Ascending aorta (tissue), 2 donors: ENCODE measurements at regions not wholly inside any gene's neighbourhood (a gene's known extent, or its start where the extent isn't known, plus 50 kb on each side); places are given as distances from the start of the nearest gene placed in this dataset.

Source experiments
- DNase-seq, 2 donors: peaks; one replicate each; pipeline ENCODE4 v3.0.0-alpha.2; 2019; ENCODE audit warnings: low spot score in 2 of 2
- H3K27ac ChIP-seq, 2 donors: fragments of 200-600 bp; sonication (generic); one replicate each; pipeline ENCODE4 v1.5.1; 2016 to 2017; ENCODE audit warnings: mild to moderate bottlenecking in 1 of 2
- H3K27me3 ChIP-seq: fragments of 200-600 bp; sonication (generic); one replicate; pipeline ENCODE4 v1.5.1; 2017
- H3K36me3 ChIP-seq, 2 donors: fragments of 200-600 bp; sonication (generic); one replicate each; pipeline ENCODE4 v1.5.1; 2016
- H3K4me1 ChIP-seq, 2 donors: fragments of 200-600 bp; sonication (generic); one replicate each; pipeline ENCODE4 v1.5.1; 2016 to 2017; ENCODE audit warnings: mild to moderate bottlenecking in 1 of 2
- H3K4me3 ChIP-seq, 2 donors: fragments of 200-600 bp; sonication (generic); one replicate each; pipeline ENCODE4 v1.5.1; 2016 to 2017; ENCODE audit warnings: mild to moderate bottlenecking in 1 of 2
- H3K9me3 ChIP-seq, 2 donors: fragments of 200-600 bp; sonication (generic); one replicate each; pipeline ENCODE4 v1.5.1; 2016
- CTCF ChIP-seq, 3 experiments: fragments of 200-600 bp in 2 of 3; fragments of 450-650 bp in 1 of 3; sonication (generic) in 2 of 3; IDR thresholded peaks; one replicate each; pipeline ENCODE4 v1.5.1; 2016 to 2019; ENCODE audit warnings: antibody characterized with exemption in 3 of 3, mild to moderate bottlenecking in 1 of 3, moderate library complexity in 1 of 3
- intact Hi-C: fragments of 100-400 bp; cut with DNase I; formaldehyde crosslinking; loops from one replicate; pipeline ENCODE4 v1.15.1; 2023

- no peak for DNase-seq
- Histone ChIP-seq H3K9me3 (no peaks in the 10 kb centered on the region), H3K27me3 (no peaks in the 10 kb centered on the region), H3K4me1 (no peaks in the 10 kb centered on the region), H3K4me3 (no peak overlapping the region), H3K36me3 (no peaks in the 10 kb centered on the region), H3K27ac (no peak overlapping the region)
- no peak for TF ChIP-seq CTCF (IDR thresholded peaks at IDR 0.05)
- intact Hi-C loops, result no loop called here
Measured at GRCh38 chr2:16166327-16166981, 226.1 kb downstream of the MYCN start.

- H3K4me3 ChIP-seq, result no peak overlapping the region
- TF ChIP-seq CTCF (IDR thresholded peaks at IDR 0.05), result no peak
- no peaks in the 10 kb centered on the region for H3K27me3 ChIP-seq
- H3K36me3 ChIP-seq, result no peaks in the 10 kb centered on the region
- intact Hi-C loops, result no loop called here
- no peaks in the 10 kb centered on the region for H3K9me3 ChIP-seq
- no peak overlapping the region for H3K27ac ChIP-seq
- H3K4me1 ChIP-seq, result no peaks in the 10 kb centered on the region
- no peak for DNase-seq
Measured at GRCh38 chr2:16165518-16166326, 225.4 kb downstream of the MYCN start.

GRCh38 chr2:16162491-16163040 is 222.2 kb downstream of the MYCN start:
- TF ChIP-seq CTCF (IDR thresholded peaks at IDR 0.05), result no peak
- intact Hi-C loops, result no loop called here
- no peaks in the 10 kb centered on the region for H3K9me3 ChIP-seq
- H3K27me3 ChIP-seq, result no peaks in the 10 kb centered on the region
- H3K4me3 ChIP-seq, result no peak overlapping the region
- no peaks in the 10 kb centered on the region for H3K36me3 ChIP-seq
- no peaks in the 10 kb centered on the region for H3K4me1 ChIP-seq
- no peak for DNase-seq
- no peak overlapping the region for H3K27ac ChIP-seq

- Histone ChIP-seq H3K27me3 (no peaks in the 10 kb centered on the region), H3K36me3 (no peaks in the 10 kb centered on the region), H3K4me1 (no peaks in the 10 kb centered on the region), H3K27ac (no peak overlapping the region), H3K4me3 (no peak overlapping the region), H3K9me3 (no peaks in the 10 kb centered on the region)
- no peak for DNase-seq
- no peak for TF ChIP-seq CTCF (IDR thresholded peaks at IDR 0.05)
- intact Hi-C loops, result no loop called here
Measured at GRCh38 chr2:16161768-16162490, 221.6 kb downstream of the MYCN start.

GRCh38 chr2:16161085-16161565 is 220.8 kb downstream of the MYCN start:
- Histone ChIP-seq H3K4me1 (no peaks in the 10 kb centered on the region), H3K36me3 (no peaks in the 10 kb centered on the region), H3K9me3 (no peaks in the 10 kb centered on the region), H3K4me3 (no peak overlapping the region), H3K27me3 (no peaks in the 10 kb centered on the region), H3K27ac (no peak overlapping the region)
- DNase-seq, result no peak
- TF ChIP-seq CTCF (IDR thresholded peaks at IDR 0.05), result no peak
- intact Hi-C loops, result no loop called here
